IPS-NIHi11 (cell line): ENCODE measurements at regions not wholly inside any gene's neighbourhood (a gene's known extent, or its start where the extent isn't known, plus 50 kb on each side); places are given as distances from the start of the nearest gene placed in this dataset.
"Not testable (repeated sequence)": the region's sequence is repeated elsewhere in the genome, so short reads cannot be mapped to it uniquely, and the experiment has no call there.

Experiments
- DNase-seq: peaks from one replicate; pipeline ENCODE4 v3.0.0; 2012; ENCODE audit warnings: mixed read lengths, low spot score

- no peak for DNase-seq
Observed at GRCh38 chr1:234845097-234845660, 235.2 kb upstream of the IRF2BP2 start.

- no peak for DNase-seq
Observed at GRCh38 chr1:234844479-234845031, 234.6 kb upstream of the IRF2BP2 start.

- DNase-seq = no peak
Observed at GRCh38 chr1:234843946-234844345, 234.0 kb upstream of the IRF2BP2 start.

- DNase-seq = no peak
Observed at GRCh38 chr1:234842726-234843641, 233.0 kb upstream of the IRF2BP2 start.

- DNase-seq = no peak
Observed at GRCh38 chr1:234841710-234842231, 231.8 kb upstream of the IRF2BP2 start.

GRCh38 chr1:234841281-234841680 is 231.3 kb upstream of the IRF2BP2 start:
- DNase-seq = no peak

GRCh38 chr1:234840843-234841242 is 230.9 kb upstream of the IRF2BP2 start:
- no peak for DNase-seq

GRCh38 chr1:234840253-234840652 is 230.3 kb upstream of the IRF2BP2 start:
- no peak for DNase-seq

GRCh38 chr1:234839663-234840062 is 229.7 kb upstream of the IRF2BP2 start:
- DNase-seq = no peak

GRCh38 chr1:234838820-234839219 is 228.8 kb upstream of the IRF2BP2 start:
- no peak for DNase-seq

GRCh38 chr1:234838182-234838581 is 228.2 kb upstream of the IRF2BP2 start:
- DNase-seq = no peak

GRCh38 chr1:234837713-234838112 is 227.7 kb upstream of the IRF2BP2 start:
- no peak for DNase-seq

- no peak for DNase-seq
Observed at GRCh38 chr1:234836776-234837357, 226.9 kb upstream of the IRF2BP2 start.

GRCh38 chr1:234836045-234836681 is 226.2 kb upstream of the IRF2BP2 start:
- no peak for DNase-seq

- DNase-seq = no peak
Observed at GRCh38 chr1:234835239-234835638, 225.3 kb upstream of the IRF2BP2 start.

- no peak for DNase-seq
Observed at GRCh38 chr1:234833646-234834045, 223.7 kb upstream of the IRF2BP2 start.

GRCh38 chr1:234833118-234833517 is 223.1 kb upstream of the IRF2BP2 start:
- DNase-seq = no peak

GRCh38 chr1:234827656-234828055 is 217.7 kb upstream of the IRF2BP2 start:
- no peak for DNase-seq

- DNase-seq = no peak
Observed at GRCh38 chr1:234827181-234827580, 217.2 kb upstream of the IRF2BP2 start.

- no peak for DNase-seq
Observed at GRCh38 chr1:234826352-234826751, 216.4 kb upstream of the IRF2BP2 start.

GRCh38 chr1:234825498-234826165 is 215.7 kb upstream of the IRF2BP2 start:
- no peak for DNase-seq

GRCh38 chr1:234824836-234825235 is 214.9 kb upstream of the IRF2BP2 start:
- not testable (repeated sequence) for DNase-seq
